ENCODE measurements at regions not wholly inside any gene's neighbourhood (a gene's known extent, or its start where the extent isn't known, plus 50 kb on each side); places are given as distances from the start of the nearest gene placed in this dataset.

GRCh38 chr3:68045976-68046375 is 391.6 kb upstream of the SUCLG2 start:
- no peak overlapping the region for H2BK12ac ChIP-seq (ENCODE audit: low read length)
- no peaks in the 10 kb centered on the region for H3K79me1 ChIP-seq (ENCODE audit: low read depth, low read length)
- H3K18ac ChIP-seq (ENCODE audit: low read length) = no peak overlapping the region
- no peak for DNase-seq (ENCODE audit: low spot score)
- H3K4me1 ChIP-seq (ENCODE audit: control insufficient read depth in 2 of 2, insufficient read depth in 1 of 2, low read depth in 1 of 2, low read length in 2 of 2) = no peaks in the 10 kb centered on the region
- no peak overlapping the region for H2AFZ ChIP-seq (ENCODE audit: low read length)
- no peaks in the 10 kb centered on the region for H3K36me3 ChIP-seq (replicated peaks in 1 of 2; ENCODE audit: control insufficient read depth in 2 of 2, insufficient read depth in 2 of 2, low read length in 2 of 2)
- no peaks in the 10 kb centered on the region for H3K9me3 ChIP-seq (replicated peaks in 1 of 2; ENCODE audit: control insufficient read depth in 2 of 2, insufficient read depth in 1 of 2, low read depth in 1 of 2, low read length in 2 of 2)
- no peak overlapping the region for H4K91ac ChIP-seq (ENCODE audit: low read depth, low read length, poor library complexity)
- no peak overlapping the region for H3K14ac ChIP-seq (ENCODE audit: low read length)
- H3K4ac ChIP-seq (ENCODE audit: low read length) = no peak overlapping the region
- no peak overlapping the region for H3K4me3 ChIP-seq (ENCODE audit: low read length in 2 of 2)
- no peak overlapping the region for H4K8ac ChIP-seq (ENCODE audit: low read depth, low read length)
- H3K23ac ChIP-seq (ENCODE audit: low read depth, low read length, poor library complexity) = no peak overlapping the region
- no peak overlapping the region for H3K27ac ChIP-seq (replicated peaks; ENCODE audit: low read length)
- H3K27me3 ChIP-seq (ENCODE audit: control insufficient read depth in 3 of 3, insufficient read depth in 3 of 3, low read depth in 1 of 3, low read length in 3 of 3) = no peaks in the 10 kb centered on the region
- no peak overlapping the region for H2BK15ac ChIP-seq (ENCODE audit: low read length)
- no peak overlapping the region for H2BK120ac ChIP-seq (ENCODE audit: low read depth, low read length)
- no peak overlapping the region for H2AK5ac ChIP-seq (ENCODE audit: low read depth, low read length)
- no CpG with 5 or more reads among the region's 3 CpGs for WGBS, 2 donors (ENCODE audit: extremely low coverage in 2 of 2, insufficient read length in 2 of 2, insufficient replicate concordance in 1 of 2)
- no peak overlapping the region for H2BK5ac ChIP-seq (ENCODE audit: low read length)
- H3K9ac ChIP-seq (ENCODE audit: low read depth, low read length, poor library complexity) = no peak overlapping the region
- no peak overlapping the region for H3K4me2 ChIP-seq (ENCODE audit: insufficient read depth, low read length, poor library complexity, severe bottlenecking)

- H3K18ac ChIP-seq (ENCODE audit: low read length) = no peak overlapping the region
- no peak overlapping the region for H2BK120ac ChIP-seq (ENCODE audit: low read depth, low read length)
- H3K4ac ChIP-seq (ENCODE audit: low read length) = no peak overlapping the region
- H3K27me3 ChIP-seq (ENCODE audit: control insufficient read depth in 3 of 3, insufficient read depth in 3 of 3, low read depth in 1 of 3, low read length in 3 of 3) = no peaks in the 10 kb centered on the region
- H2AK5ac ChIP-seq (ENCODE audit: low read depth, low read length) = no peak overlapping the region
- H4K8ac ChIP-seq (ENCODE audit: low read depth, low read length) = no peak overlapping the region
- no peak overlapping the region for H3K4me2 ChIP-seq (ENCODE audit: insufficient read depth, low read length, poor library complexity, severe bottlenecking)
- no peak for DNase-seq (ENCODE audit: low spot score)
- H2BK5ac ChIP-seq (ENCODE audit: low read length) = no peak overlapping the region
- H2AFZ ChIP-seq (ENCODE audit: low read length) = no peak overlapping the region
- no peak overlapping the region for H2BK15ac ChIP-seq (ENCODE audit: low read length)
- H3K79me1 ChIP-seq (ENCODE audit: low read depth, low read length) = no peaks in the 10 kb centered on the region
- H3K4me3 ChIP-seq (ENCODE audit: low read length in 2 of 2) = no peak overlapping the region
- H3K4me1 ChIP-seq (ENCODE audit: control insufficient read depth in 2 of 2, insufficient read depth in 1 of 2, low read depth in 1 of 2, low read length in 2 of 2) = no peaks in the 10 kb centered on the region
- no peaks in the 10 kb centered on the region for H3K36me3 ChIP-seq (replicated peaks in 1 of 2; ENCODE audit: control insufficient read depth in 2 of 2, insufficient read depth in 2 of 2, low read length in 2 of 2)
- H3K9ac ChIP-seq (ENCODE audit: low read depth, low read length, poor library complexity) = no peak overlapping the region
- H3K27ac ChIP-seq (replicated peaks; ENCODE audit: low read length) = no peak overlapping the region
- H3K14ac ChIP-seq (ENCODE audit: low read length) = no peak overlapping the region
- no CpG with 5 or more reads among the region's 2 CpGs for WGBS, 2 donors (ENCODE audit: extremely low coverage in 2 of 2, insufficient read length in 2 of 2, insufficient replicate concordance in 1 of 2)
- no peak overlapping the region for H2BK12ac ChIP-seq (ENCODE audit: low read length)
- no peak overlapping the region for H4K91ac ChIP-seq (ENCODE audit: low read depth, low read length, poor library complexity)
- no peaks in the 10 kb centered on the region for H3K9me3 ChIP-seq (replicated peaks in 1 of 2; ENCODE audit: control insufficient read depth in 2 of 2, insufficient read depth in 1 of 2, low read depth in 1 of 2, low read length in 2 of 2)
- H3K23ac ChIP-seq (ENCODE audit: low read depth, low read length, poor library complexity) = no peak overlapping the region
Measured at GRCh38 chr3:68033867-68034266, 379.5 kb upstream of the SUCLG2 start.

- H3K23ac ChIP-seq (ENCODE audit: low read depth, low read length, poor library complexity) = no peak overlapping the region
Measured at GRCh38 chr3:68032209-68032608, 377.8 kb upstream of the SUCLG2 start.

GRCh38 chr3:68025189-68025588 is 370.8 kb upstream of the SUCLG2 start:
- Histone ChIP-seq H2AFZ (ENCODE audit: low read length) (no peak overlapping the region), H2AK5ac (ENCODE audit: low read depth, low read length) (no peak overlapping the region), H3K9me3 (replicated peaks in 1 of 2; ENCODE audit: control insufficient read depth in 2 of 2, insufficient read depth in 1 of 2, low read depth in 1 of 2, low read length in 2 of 2) (no peaks in the 10 kb centered on the region), H2BK5ac (ENCODE audit: low read length) (no peak overlapping the region), H3K79me1 (ENCODE audit: low read depth, low read length) (no peaks in the 10 kb centered on the region), H2BK120ac (ENCODE audit: low read depth, low read length) (no peak overlapping the region), H4K91ac (ENCODE audit: low read depth, low read length, poor library complexity) (no peak overlapping the region), H3K36me3 (replicated peaks in 1 of 2; ENCODE audit: control insufficient read depth in 2 of 2, insufficient read depth in 2 of 2, low read length in 2 of 2) (no peaks in the 10 kb centered on the region), H3K4ac (ENCODE audit: low read length) (no peak overlapping the region), H3K23ac (ENCODE audit: low read depth, low read length, poor library complexity) (no peak overlapping the region), H3K27me3 (ENCODE audit: control insufficient read depth in 3 of 3, insufficient read depth in 3 of 3, low read depth in 1 of 3, low read length in 3 of 3) (no peaks in the 10 kb centered on the region), H3K4me3 (ENCODE audit: low read length in 2 of 2) (no peak overlapping the region), H2BK12ac (ENCODE audit: low read length) (no peak overlapping the region), H3K4me1 (ENCODE audit: control insufficient read depth in 2 of 2, insufficient read depth in 1 of 2, low read depth in 1 of 2, low read length in 2 of 2) (no peaks in the 10 kb centered on the region), H3K14ac (ENCODE audit: low read length) (no peak overlapping the region), H3K27ac (replicated peaks; ENCODE audit: low read length) (no peak overlapping the region), H4K8ac (ENCODE audit: low read depth, low read length) (no peak overlapping the region), H3K18ac (ENCODE audit: low read length) (no peak overlapping the region), H3K4me2 (ENCODE audit: insufficient read depth, low read length, poor library complexity, severe bottlenecking) (no peak overlapping the region), H2BK15ac (ENCODE audit: low read length) (no peak overlapping the region), H3K9ac (ENCODE audit: low read depth, low read length, poor library complexity) (no peak overlapping the region)
- no CpG with 5 or more reads among the region's 2 CpGs for WGBS, 2 donors (ENCODE audit: extremely low coverage in 2 of 2, insufficient read length in 2 of 2, insufficient replicate concordance in 1 of 2)
- no peak for DNase-seq (ENCODE audit: low spot score)

More at GRCh38 chr3:68032209-68032608, 377.8 kb upstream of the SUCLG2 start:
- H3K27me3 ChIP-seq (ENCODE audit: control insufficient read depth in 3 of 3, insufficient read depth in 3 of 3, low read depth in 1 of 3, low read length in 3 of 3) = no peaks in the 10 kb centered on the region
- no peak overlapping the region for H2AK5ac ChIP-seq (ENCODE audit: low read depth, low read length)
- H4K91ac ChIP-seq (ENCODE audit: low read depth, low read length, poor library complexity) = no peak overlapping the region
- H3K4ac ChIP-seq (ENCODE audit: low read length) = no peak overlapping the region
- no peak overlapping the region for H3K18ac ChIP-seq (ENCODE audit: low read length)
- H2AFZ ChIP-seq (ENCODE audit: low read length) = no peak overlapping the region
- no peak overlapping the region for H2BK15ac ChIP-seq (ENCODE audit: low read length)
- H3K36me3 ChIP-seq (replicated peaks in 1 of 2; ENCODE audit: control insufficient read depth in 2 of 2, insufficient read depth in 2 of 2, low read length in 2 of 2) = no peaks in the 10 kb centered on the region
- H2BK5ac ChIP-seq (ENCODE audit: low read length) = no peak overlapping the region
- H3K79me1 ChIP-seq (ENCODE audit: low read depth, low read length) = no peaks in the 10 kb centered on the region
- H4K8ac ChIP-seq (ENCODE audit: low read depth, low read length) = no peak overlapping the region
- no peaks in the 10 kb centered on the region for H3K9me3 ChIP-seq (replicated peaks in 1 of 2; ENCODE audit: control insufficient read depth in 2 of 2, insufficient read depth in 1 of 2, low read depth in 1 of 2, low read length in 2 of 2)
- H3K4me3 ChIP-seq (ENCODE audit: low read length in 2 of 2) = no peak overlapping the region
- no peak overlapping the region for H2BK12ac ChIP-seq (ENCODE audit: low read length)
- H2BK120ac ChIP-seq (ENCODE audit: low read depth, low read length) = no peak overlapping the region
- no peak overlapping the region for H3K4me2 ChIP-seq (ENCODE audit: insufficient read depth, low read length, poor library complexity, severe bottlenecking)
- H3K9ac ChIP-seq (ENCODE audit: low read depth, low read length, poor library complexity) = no peak overlapping the region
- DNase-seq (ENCODE audit: low spot score) = no peak
- no peaks in the 10 kb centered on the region for H3K4me1 ChIP-seq (ENCODE audit: control insufficient read depth in 2 of 2, insufficient read depth in 1 of 2, low read depth in 1 of 2, low read length in 2 of 2)
- no peak overlapping the region for H3K14ac ChIP-seq (ENCODE audit: low read length)
- no peak overlapping the region for H3K27ac ChIP-seq (replicated peaks; ENCODE audit: low read length)

All from neuronal stem cell (in vitro differentiated cells).